ENCODE measurements at regions not wholly inside any gene's neighbourhood (a gene's known extent, or its start where the extent isn't known, plus 50 kb on each side); places are given as distances from the start of the nearest gene placed in this dataset.

GRCh38 chr2:217433522-217433921 lies 569.3 kb downstream of the TNS1 start:
- TF ChIP-seq EZH2phosphoT487 (IDR thresholded peaks at IDR 0.05; ENCODE audit: borderline replicate concordance, low read depth, low read length) = no peak
- TF ChIP-seq, protein P1, sequence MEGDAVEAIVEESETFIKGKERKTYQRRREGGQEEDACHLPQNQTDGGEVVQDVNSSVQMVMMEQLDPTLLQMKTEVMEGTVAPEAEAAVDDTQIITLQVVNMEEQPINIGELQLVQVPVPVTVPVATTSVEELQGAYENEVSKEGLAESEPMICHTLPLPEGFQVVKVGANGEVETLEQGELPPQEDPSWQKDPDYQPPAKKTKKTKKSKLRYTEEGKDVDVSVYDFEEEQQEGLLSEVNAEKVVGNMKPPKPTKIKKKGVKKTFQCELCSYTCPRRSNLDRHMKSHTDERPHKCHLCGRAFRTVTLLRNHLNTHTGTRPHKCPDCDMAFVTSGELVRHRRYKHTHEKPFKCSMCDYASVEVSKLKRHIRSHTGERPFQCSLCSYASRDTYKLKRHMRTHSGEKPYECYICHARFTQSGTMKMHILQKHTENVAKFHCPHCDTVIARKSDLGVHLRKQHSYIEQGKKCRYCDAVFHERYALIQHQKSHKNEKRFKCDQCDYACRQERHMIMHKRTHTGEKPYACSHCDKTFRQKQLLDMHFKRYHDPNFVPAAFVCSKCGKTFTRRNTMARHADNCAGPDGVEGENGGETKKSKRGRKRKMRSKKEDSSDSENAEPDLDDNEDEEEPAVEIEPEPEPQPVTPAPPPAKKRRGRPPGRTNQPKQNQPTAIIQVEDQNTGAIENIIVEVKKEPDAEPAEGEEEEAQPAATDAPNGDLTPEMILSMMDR (conservative IDR thresholded peaks at IDR 0.05; ENCODE audit: low read length) = no peak
